CD4-positive, alpha-beta memory T cell (primary cell): ENCODE measurements at regions not wholly inside any gene's neighbourhood (a gene's known extent, or its start where the extent isn't known, plus 50 kb on each side); places are given as distances from the start of the nearest gene placed in this dataset.

Source experiments
- CTCF ChIA-PET: fragments of 350-600 bp; sonication (Branson Sonifier 250); formaldehyde crosslinking; loops from one replicate; lab custom pipeline; 2021; ENCODE audit warnings: inconsistent platforms; ENCODE audit not compliant: partially characterized antibody; lab: Charles Lee
- POLR2A ChIA-PET: fragments of 350-600 bp; sonication (Branson Sonifier 250); formaldehyde crosslinking; loops from one replicate; lab custom pipeline; 2021; ENCODE audit not compliant: partially characterized antibody; lab: Charles Lee
- DNase-seq, 5 donors: peaks; one replicate each; pipeline versions ENCODE4 v3.0.0 to v3.0.0-alpha.2; 2020 to 2022; ENCODE audit warnings: mixed read lengths in 1 of 5
- H3K27ac ChIP-seq: one replicate; pipeline ENCODE4 v1.7.0; 2013; ENCODE audit warnings: low read depth, low read length
- H3K27me3 ChIP-seq: 2 replicates; pipeline ENCODE4 v1.7.0; 2013; ENCODE audit warnings: mild to moderate bottlenecking, low read length, moderate library complexity; ENCODE audit not compliant: insufficient read depth
- H3K36me3 ChIP-seq: 2 replicates; pipeline ENCODE4 v1.7.0; 2013; ENCODE audit warnings: mild to moderate bottlenecking, low read length, moderate library complexity; ENCODE audit not compliant: insufficient read depth
- H3K4me1 ChIP-seq: 2 replicates; pipeline ENCODE4 v1.7.0; 2013; ENCODE audit warnings: mild to moderate bottlenecking, low read length, moderate library complexity; ENCODE audit not compliant: insufficient read depth
- H3K4me3 ChIP-seq, 2 donors: one replicate each; pipeline ENCODE4 v1.7.0; 2013; ENCODE audit warnings: low read length in 2 of 2, mild to moderate bottlenecking in 1 of 2
- H3K9me3 ChIP-seq, 2 donors: one replicate each; pipeline ENCODE4 v1.7.0; 2013; ENCODE audit warnings: low read length in 2 of 2, control low read depth in 1 of 2; ENCODE audit not compliant: control insufficient read depth in 1 of 2
- H3K27ac Mint-ChIP-seq, 7 donors: one replicate each; pipeline ENCODE4 v1.8.0; 2020 to 2021; ENCODE audit warnings: mixed read lengths in 7 of 7, mild to moderate bottlenecking in 6 of 7, inconsistent platforms in 3 of 7, moderate library complexity in 3 of 7
- H3K27me3 Mint-ChIP-seq, 2 donors: one replicate each; pipeline ENCODE4 v1.8.0; 2020 to 2021; ENCODE audit warnings: mixed read lengths in 2 of 2
- H3K36me3 Mint-ChIP-seq, 2 donors: one replicate each; pipeline ENCODE4 v1.8.0; 2020 to 2021; ENCODE audit warnings: mixed read lengths in 2 of 2, inconsistent platforms in 1 of 2, mild to moderate bottlenecking in 1 of 2
- H3K4me1 Mint-ChIP-seq, 4 donors: one replicate each; pipeline ENCODE4 v1.8.0; 2020 to 2021; ENCODE audit warnings: mixed read lengths in 4 of 4, mild to moderate bottlenecking in 1 of 4
- H3K4me3 Mint-ChIP-seq, 8 donors: one replicate each; pipeline ENCODE4 v1.8.0; 2020 to 2021; ENCODE audit warnings: mixed read lengths in 8 of 8, mild to moderate bottlenecking in 7 of 8, moderate library complexity in 6 of 8, inconsistent platforms in 3 of 8
- H3K9me3 Mint-ChIP-seq, 8 donors: one replicate each; pipeline ENCODE4 v1.8.0; 2020 to 2021; ENCODE audit warnings: mixed read lengths in 8 of 8, mild to moderate bottlenecking in 5 of 8, inconsistent platforms in 3 of 8, moderate library complexity in 1 of 8
- intact Hi-C: fragments of 100-400 bp; cut with micrococcal nuclease; formaldehyde crosslinking; loops from one replicate; pipeline ENCODE4 v1.15.1; 2023

DNA sequence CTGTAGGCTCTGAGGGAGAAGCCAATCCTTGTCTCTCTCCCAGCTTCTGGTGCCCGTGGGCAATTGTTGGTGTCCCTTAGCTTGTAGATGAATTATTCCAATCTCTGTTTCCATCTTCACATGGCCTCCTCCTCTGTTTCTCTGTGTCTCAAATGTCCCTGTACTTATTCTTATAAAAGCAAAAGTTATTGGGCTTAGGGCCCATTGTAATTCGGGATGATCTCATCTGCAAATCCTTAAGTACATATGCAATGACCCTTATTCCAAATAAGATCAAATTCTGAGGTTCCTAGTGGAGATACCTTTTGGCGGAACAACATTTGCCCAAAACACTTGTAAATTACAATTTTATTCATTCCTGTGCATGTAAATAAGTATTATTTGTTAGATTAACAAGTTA is 147.4 kb upstream of the EPHA3 start:
- Mint-ChIP-seq H3K4me3 (no peak overlapping the region), H3K9me3 (peaks cover 0 to 5% (median 2%) of the 10 kb centered on the region in 8 donors), H3K36me3 (no peaks in the 10 kb centered on the region), H3K27ac (no peak overlapping the region), H3K4me1 (no peaks in the 10 kb centered on the region), H3K27me3 (no peaks in the 10 kb centered on the region)
- no peaks in the 10 kb centered on the region for H3K27me3 ChIP-seq
- intact Hi-C loops: no loop called here
- H3K9me3 ChIP-seq: no peaks in the 10 kb centered on the region
- no peak overlapping the region for H3K27ac ChIP-seq
- no peak overlapping the region for H3K4me3 ChIP-seq
- no peak for DNase-seq
- CTCF ChIA-PET: no interaction called here
- H3K4me1 ChIP-seq: no peaks in the 10 kb centered on the region
- H3K36me3 ChIP-seq: no peaks in the 10 kb centered on the region
- POLR2A ChIA-PET: no interaction called here

DNA sequence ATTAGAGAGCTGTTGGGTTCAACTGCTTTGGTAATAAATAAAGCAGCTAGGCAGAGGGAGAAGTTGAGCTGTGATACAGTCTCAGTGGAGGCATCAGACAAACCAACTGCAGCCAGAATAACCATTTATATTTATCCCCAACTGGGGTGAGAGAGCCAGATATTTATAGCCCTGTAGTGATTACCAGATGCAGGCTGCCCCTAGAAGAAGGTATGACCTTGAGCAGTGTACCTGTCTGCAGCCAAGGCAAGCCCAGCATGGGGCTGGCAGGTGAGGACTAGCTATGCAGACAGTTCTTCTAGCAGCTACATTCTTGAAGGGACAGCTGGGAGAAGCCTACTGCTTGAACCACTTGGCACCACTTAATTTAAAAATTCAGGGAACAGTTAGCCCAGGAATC is 144.4 kb upstream of the EPHA3 start:
- Histone ChIP-seq H3K36me3 (no peaks in the 10 kb centered on the region), H3K9me3 (no peaks in the 10 kb centered on the region), H3K4me1 (no peaks in the 10 kb centered on the region), H3K27me3 (no peaks in the 10 kb centered on the region), H3K4me3 (no peak overlapping the region), H3K27ac (no peak overlapping the region)
- ChIA-PET CTCF (no interaction called here), POLR2A (no interaction called here)
- Mint-ChIP-seq H3K4me1 (no peaks in the 10 kb centered on the region), H3K36me3 (no peaks in the 10 kb centered on the region), H3K27me3 (no peaks in the 10 kb centered on the region), H3K27ac (no peak overlapping the region), H3K4me3 (no peak overlapping the region), H3K9me3 (peaks cover 0 to 4% (median 1%) of the 10 kb centered on the region in 8 donors)
- DNase-seq: no peak
- intact Hi-C loops: no loop called here

DNA sequence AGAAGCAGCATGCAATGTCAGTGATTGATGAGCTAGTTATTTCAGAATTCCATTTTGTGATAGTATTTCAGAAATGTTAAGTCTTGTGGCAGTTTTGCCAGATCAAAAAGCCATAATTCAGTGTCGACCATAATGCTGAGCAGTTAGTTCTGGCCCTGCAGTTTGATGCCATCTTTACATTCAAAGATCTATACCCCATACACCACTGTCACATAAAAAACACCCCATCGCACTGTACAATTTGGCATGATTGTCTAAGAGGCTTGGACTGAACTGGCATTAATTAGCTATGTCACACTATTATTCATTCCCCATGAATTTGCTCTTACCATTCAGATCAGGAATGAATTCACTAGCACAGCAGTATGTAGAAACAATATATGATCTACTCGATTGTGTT is 127.7 kb upstream of the EPHA3 start:
- Histone ChIP-seq H3K27me3 (no peaks in the 10 kb centered on the region), H3K9me3 (no peaks in the 10 kb centered on the region), H3K36me3 (no peaks in the 10 kb centered on the region), H3K4me3 (no peak overlapping the region), H3K27ac (no peak overlapping the region), H3K4me1 (no peaks in the 10 kb centered on the region)
- H3K9me3 Mint-ChIP-seq: peaks cover 0 to 9% (median 3%) of the 10 kb centered on the region in 8 donors
- no peaks in the 10 kb centered on the region for H3K4me1 Mint-ChIP-seq
- no peaks in the 10 kb centered on the region for H3K36me3 Mint-ChIP-seq
- ChIA-PET CTCF (no interaction called here), POLR2A (no interaction called here)
- no peak overlapping the region for H3K27ac Mint-ChIP-seq
- no peaks in the 10 kb centered on the region for H3K27me3 Mint-ChIP-seq
- no peak overlapping the region for H3K4me3 Mint-ChIP-seq
- intact Hi-C loops: no loop called here
- no peak for DNase-seq

DNA sequence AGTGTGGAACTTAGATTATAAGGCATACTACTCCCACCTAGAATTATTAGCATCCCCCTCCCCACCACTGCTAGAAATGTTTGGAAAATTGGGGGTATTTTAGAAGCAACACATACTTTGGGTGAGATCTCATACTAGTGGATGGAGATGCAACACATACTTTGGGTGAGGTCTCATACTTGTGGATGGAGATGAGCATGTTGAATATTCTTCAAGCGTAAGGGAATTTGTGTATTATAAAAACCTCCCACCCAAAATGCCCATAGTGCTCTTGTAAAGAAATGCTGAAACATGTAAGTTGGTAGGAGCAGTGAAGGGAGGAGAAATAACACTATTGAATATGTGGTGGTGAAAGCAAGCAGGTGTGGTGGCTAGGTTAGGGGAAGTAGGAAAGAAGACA is 124.0 kb upstream of the EPHA3 start:
- Mint-ChIP-seq H3K4me1 (no peaks in the 10 kb centered on the region), H3K9me3 (peaks cover 0 to 7% (median 3%) of the 10 kb centered on the region in 8 donors), H3K27ac (no peak overlapping the region), H3K27me3 (no peaks in the 10 kb centered on the region), H3K4me3 (no peak overlapping the region), H3K36me3 (no peaks in the 10 kb centered on the region)
- DNase-seq: no peak
- H3K9me3 ChIP-seq: no peaks in the 10 kb centered on the region
- H3K27me3 ChIP-seq: no peaks in the 10 kb centered on the region
- intact Hi-C loops: no loop called here
- no peaks in the 10 kb centered on the region for H3K36me3 ChIP-seq
- ChIA-PET CTCF (no interaction called here), POLR2A (no interaction called here)
- no peak overlapping the region for H3K27ac ChIP-seq
- H3K4me3 ChIP-seq: no peak overlapping the region
- no peaks in the 10 kb centered on the region for H3K4me1 ChIP-seq

DNA sequence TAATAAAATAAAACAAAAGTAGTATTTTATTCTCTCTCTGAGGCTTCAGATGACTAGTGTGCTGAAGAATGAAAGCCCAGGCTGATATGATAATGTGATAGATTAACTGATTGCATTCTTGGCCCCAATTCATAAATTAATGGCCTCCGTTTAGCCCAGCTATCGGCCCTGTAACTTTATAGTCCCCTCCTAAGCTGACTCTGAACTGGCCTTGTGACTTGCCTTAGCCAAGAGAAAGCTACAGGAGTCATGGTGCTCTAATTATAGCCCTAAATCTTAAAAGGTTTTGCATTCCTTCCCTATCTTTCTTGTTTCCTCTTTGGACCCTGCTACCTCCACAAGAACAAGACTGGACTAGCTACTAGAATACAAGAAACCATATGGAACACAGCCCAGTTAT is 123.2 kb upstream of the EPHA3 start:
- Mint-ChIP-seq H3K9me3 (peaks cover 0 to 12% (median 3%) of the 10 kb centered on the region in 8 donors), H3K27me3 (no peaks in the 10 kb centered on the region), H3K4me1 (no peaks in the 10 kb centered on the region), H3K27ac (no peak overlapping the region), H3K4me3 (no peak overlapping the region), H3K36me3 (no peaks in the 10 kb centered on the region)
- H3K9me3 ChIP-seq: no peaks in the 10 kb centered on the region
- H3K4me1 ChIP-seq: no peaks in the 10 kb centered on the region
- H3K4me3 ChIP-seq: no peak overlapping the region
- no peak overlapping the region for H3K27ac ChIP-seq
- no peak for DNase-seq
- H3K27me3 ChIP-seq: no peaks in the 10 kb centered on the region
- POLR2A ChIA-PET: no interaction called here
- CTCF ChIA-PET: no interaction called here
- intact Hi-C loops: no loop called here
- no peaks in the 10 kb centered on the region for H3K36me3 ChIP-seq

DNA sequence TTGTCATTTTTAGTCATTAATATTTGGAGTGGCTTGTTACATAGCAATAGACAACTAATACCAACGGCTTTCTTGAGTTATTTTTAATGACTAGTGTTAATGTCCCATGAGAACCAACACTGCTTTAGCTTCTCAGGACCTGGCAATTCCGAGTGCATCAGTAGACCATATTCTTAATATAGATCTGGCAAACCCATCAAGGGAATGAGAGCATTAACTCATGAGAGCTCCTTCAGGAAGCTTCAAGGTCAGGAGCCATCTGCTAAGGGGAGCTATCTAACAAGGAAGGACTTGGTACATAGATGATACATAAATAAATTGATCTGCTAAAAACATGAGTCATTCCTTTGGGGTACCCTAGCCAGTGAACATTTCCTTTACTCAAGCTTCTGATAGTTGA is 122.6 kb upstream of the EPHA3 start:
- no peaks in the 10 kb centered on the region for H3K4me1 ChIP-seq
- no peaks in the 10 kb centered on the region for H3K27me3 ChIP-seq
- Mint-ChIP-seq H3K27ac (no peak overlapping the region), H3K9me3 (peaks cover 0 to 12% (median 2%) of the 10 kb centered on the region in 8 donors), H3K27me3 (no peaks in the 10 kb centered on the region), H3K36me3 (no peaks in the 10 kb centered on the region), H3K4me1 (no peaks in the 10 kb centered on the region), H3K4me3 (no peak overlapping the region)
- CTCF ChIA-PET: no interaction called here
- H3K27ac ChIP-seq: no peak overlapping the region
- POLR2A ChIA-PET: no interaction called here
- no peak overlapping the region for H3K4me3 ChIP-seq
- DNase-seq: no peak
- no peaks in the 10 kb centered on the region for H3K9me3 ChIP-seq
- H3K36me3 ChIP-seq: no peaks in the 10 kb centered on the region
- intact Hi-C loops: no loop called here

DNA sequence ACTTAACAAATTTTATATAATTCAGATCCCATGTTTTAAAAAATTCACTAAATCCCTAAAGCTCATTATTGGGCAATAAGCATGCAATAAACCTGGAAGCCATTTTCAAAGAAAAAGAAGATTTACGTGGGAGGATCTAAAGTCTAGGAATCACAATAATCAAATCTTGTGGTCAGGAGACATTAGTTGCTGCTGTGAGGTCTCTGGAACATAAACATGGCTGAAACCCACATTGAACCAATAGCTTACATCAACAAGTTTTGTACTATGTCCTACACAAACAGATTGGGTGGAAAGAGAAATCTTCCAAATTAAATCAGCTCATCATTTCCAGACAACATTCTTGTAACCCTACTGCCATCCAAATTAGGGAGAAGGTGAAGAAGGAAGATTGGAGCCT is 121.9 kb upstream of the EPHA3 start:
- Mint-ChIP-seq H3K36me3 (no peaks in the 10 kb centered on the region), H3K4me1 (no peaks in the 10 kb centered on the region), H3K27ac (no peak overlapping the region), H3K27me3 (no peaks in the 10 kb centered on the region), H3K9me3 (peaks cover 0 to 12% (median 2%) of the 10 kb centered on the region in 8 donors), H3K4me3 (no peak overlapping the region)
- ChIA-PET POLR2A (no interaction called here), CTCF (no interaction called here)
- no peaks in the 10 kb centered on the region for H3K36me3 ChIP-seq
- no peak overlapping the region for H3K27ac ChIP-seq
- intact Hi-C loops: no loop called here
- no peak overlapping the region for H3K4me3 ChIP-seq
- no peak for DNase-seq
- no peaks in the 10 kb centered on the region for H3K4me1 ChIP-seq
- no peaks in the 10 kb centered on the region for H3K9me3 ChIP-seq
- H3K27me3 ChIP-seq: no peaks in the 10 kb centered on the region

DNA sequence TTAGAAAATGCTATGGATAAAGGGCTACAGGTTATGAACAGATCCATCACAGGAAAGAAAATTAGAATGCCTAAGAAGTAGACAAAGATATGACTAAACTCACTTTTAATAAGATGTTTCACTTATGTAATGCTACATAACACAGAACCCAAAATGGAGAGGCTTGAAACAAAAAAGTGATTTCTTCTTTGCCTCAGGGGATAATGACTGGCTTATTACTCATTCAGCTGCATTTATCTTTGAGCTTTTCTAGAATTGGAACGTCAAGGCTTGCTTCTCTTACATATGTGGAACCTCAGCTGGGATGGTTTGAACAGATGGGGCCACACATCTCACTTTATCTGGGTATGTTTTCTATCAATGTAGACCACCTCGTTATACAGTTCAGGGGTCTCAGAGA is 120.6 kb upstream of the EPHA3 start:
- no peaks in the 10 kb centered on the region for H3K27me3 ChIP-seq
- no peak overlapping the region for H3K4me3 Mint-ChIP-seq
- no peak overlapping the region for H3K27ac ChIP-seq
- no peak overlapping the region for H3K4me3 ChIP-seq
- H3K4me1 ChIP-seq: no peaks in the 10 kb centered on the region
- H3K9me3 Mint-ChIP-seq: peaks cover 0 to 12% (median under 1%) of the 10 kb centered on the region in 8 donors
- CTCF ChIA-PET: no interaction called here
- H3K4me1 Mint-ChIP-seq: no peaks in the 10 kb centered on the region
- intact Hi-C loops: no loop called here
- H3K27me3 Mint-ChIP-seq: no peaks in the 10 kb centered on the region
- no peaks in the 10 kb centered on the region for H3K36me3 ChIP-seq
- H3K36me3 Mint-ChIP-seq: no peaks in the 10 kb centered on the region
- DNase-seq: no peak
- no peaks in the 10 kb centered on the region for H3K9me3 ChIP-seq
- H3K27ac Mint-ChIP-seq: no peak overlapping the region
- POLR2A ChIA-PET: no interaction called here
